GM18873 (cell line): ENCODE measurements at regions not wholly inside any gene's neighbourhood (a gene's known extent, or its start where the extent isn't known, plus 50 kb on each side); places are given as distances from the start of the nearest gene placed in this dataset.

Experiments used
- ATAC-seq: cut with Tn5 transposase; IDR thresholded peaks from one replicate; pipeline ENCODE4 v1.9.1; 2021; ENCODE audit warnings: mild to moderate bottlenecking, moderate library complexity, moderate number of reproducible peaks; ENCODE audit not compliant: unreplicated experiment, low FRiP score

DNA sequence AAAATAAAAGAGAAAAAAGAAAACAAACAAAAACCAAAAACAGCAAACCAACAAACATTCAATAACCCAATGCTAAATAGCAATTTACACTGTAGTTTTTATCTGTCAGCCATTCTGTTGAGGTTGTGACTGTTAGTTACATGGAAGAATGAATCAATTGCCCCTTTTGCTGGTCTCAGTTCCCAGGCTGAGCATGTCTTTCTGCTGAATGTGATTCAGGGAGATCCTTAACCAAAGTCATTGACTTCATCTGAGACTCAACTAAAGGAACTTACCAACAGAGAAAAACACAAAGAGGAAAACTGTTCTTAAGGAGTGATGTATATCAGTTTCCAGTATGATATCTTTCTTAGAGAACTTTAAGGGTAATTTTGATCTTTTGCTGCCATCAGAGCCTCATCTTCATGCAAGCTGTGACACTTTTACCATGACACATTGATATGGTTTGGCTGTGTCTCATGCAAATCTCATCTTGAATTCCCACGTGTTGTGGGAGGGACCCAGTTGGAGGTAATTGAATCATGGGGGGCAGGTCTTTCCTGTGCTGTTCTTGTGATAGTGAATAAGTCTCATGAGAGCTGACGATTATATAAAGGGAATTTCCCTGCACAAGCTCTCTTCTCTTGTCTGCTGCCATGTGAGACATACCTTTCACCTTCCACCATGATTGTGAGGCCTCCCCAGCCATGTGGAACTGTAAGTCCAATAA is 469.8 kb downstream of the KIF20B start:
- ATAC-seq, result no peak

DNA sequence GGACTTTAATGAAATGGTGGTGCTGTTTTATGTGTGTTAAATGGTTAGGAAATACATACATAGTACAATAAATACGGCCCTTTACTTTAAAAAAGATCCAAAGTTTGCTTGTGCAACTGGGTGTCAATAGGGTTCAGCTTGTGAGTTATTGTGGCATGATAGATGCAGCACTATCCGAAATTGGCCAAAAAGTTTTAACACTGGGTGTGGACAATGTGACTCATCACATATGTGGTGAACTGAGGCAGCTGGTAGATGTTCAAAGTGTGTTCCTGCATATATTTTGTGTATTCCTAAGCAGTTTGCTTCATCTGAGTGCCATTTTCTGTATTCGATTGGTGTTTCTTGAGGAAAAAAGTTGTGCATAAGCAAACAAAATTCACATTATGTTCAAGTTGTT is 473.1 kb downstream of the KIF20B start:
- no peak for ATAC-seq

DNA sequence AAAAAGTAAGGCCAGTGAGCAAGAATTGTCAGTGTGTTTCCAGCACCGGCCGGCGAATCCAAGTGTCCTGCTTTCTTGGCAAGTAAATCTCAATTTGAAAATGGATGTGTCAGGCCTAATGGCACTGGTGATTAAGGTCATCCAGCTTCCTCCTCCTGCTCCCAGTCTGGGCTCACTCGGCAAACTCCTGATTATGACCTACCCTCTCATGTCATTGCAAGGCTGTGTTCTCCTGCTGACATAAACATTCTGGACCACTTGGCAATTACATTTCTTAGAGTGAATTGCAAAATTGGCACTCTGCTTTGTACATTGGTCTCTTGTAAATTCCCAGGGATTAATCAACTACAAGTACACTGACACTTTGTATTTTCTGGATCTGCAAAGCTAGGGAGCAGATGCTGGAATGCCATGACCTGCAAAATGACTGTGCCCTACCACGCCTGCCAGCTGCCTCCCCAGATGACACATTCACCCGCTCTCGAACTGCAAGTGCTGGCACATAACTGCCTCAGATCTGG is 473.8 kb downstream of the KIF20B start:
- no peak for ATAC-seq

DNA sequence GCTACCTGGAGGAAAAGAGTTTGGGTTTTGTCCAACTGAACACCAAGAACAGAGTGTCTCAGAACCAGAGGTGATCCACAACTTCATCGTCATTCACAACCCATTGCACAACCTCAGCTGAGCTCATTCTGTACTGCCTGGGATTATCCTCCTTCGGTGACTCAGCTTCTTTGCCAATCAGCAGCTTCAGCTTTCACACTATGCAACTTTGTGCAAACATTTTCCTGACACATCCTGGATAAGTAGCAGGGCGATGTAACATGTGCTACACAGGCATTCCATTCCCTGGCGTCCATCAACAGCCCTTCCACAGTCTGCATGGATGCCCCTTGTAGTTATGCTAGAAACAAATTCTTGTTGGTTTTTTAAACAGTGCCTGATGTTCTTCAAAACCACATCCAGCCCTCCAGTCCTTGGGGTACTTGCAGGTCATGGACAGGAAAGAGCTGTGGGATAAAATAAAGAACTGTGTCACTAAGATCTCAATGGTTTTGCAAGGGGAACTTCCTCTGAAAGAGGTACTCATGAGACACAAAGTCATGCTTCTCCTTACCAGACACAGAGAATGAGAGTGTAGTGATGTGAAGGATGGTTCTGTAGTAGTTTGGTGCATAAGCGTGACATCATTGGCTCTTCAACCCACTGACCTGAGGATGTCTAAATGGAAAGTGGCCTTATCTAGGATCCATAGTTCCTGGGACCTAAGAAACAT is 478.5 kb downstream of the KIF20B start:
- ATAC-seq, result no peak

DNA sequence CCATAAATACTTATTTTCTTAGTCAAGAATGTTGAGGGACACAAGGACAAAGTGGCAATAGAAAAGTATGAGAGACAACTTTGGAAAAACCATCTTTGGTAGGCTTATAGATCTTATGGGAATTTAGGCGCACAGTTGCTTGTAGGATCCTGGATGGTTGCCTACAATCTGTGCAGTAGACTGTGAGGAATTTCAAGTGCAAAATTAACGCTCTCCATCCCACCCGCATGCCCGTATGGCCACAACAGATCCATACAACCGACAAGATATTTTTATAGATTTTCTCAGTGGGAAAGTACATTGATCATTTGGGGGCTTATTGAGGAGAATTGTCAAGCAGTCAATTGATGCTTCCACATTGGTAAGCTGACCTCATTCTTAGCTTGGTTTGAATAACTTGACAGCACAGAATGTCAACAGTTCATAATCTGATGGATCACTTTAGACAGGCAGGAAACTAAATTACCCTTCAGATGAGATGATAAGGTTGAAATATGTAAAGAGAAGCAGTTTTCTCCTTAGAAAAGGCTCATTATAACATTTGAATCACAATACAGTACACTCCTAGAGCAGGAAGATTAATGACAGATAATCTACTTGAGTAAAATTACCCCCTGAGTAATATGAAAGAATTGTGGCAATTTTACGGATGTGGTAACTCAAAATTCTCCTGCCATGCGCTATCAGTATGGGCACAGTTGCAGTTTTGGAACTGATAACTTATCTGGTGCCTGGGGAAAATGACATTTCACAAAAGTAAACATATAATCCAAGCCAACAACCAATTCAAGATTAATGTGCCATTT is 479.7 kb downstream of the KIF20B start:
- ATAC-seq, result no peak

DNA sequence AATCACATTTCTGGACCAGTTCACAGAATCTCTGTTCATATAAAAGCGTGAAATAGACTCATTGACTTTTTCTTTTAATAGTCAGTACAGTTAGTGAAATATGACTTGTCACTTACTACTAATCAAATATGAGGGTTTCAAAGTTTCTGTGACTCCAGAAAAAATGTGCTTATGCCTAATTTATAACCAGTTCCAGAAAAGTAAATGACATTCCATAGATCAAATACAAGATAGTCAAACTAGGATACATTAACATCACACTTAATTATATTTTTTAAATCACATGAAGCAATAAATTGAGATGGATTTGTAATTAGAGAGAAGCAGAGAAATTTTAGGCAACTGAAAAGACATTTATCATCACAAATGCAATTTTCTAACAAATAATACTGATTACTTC is 491.4 kb downstream of the KIF20B start:
- no peak for ATAC-seq

DNA sequence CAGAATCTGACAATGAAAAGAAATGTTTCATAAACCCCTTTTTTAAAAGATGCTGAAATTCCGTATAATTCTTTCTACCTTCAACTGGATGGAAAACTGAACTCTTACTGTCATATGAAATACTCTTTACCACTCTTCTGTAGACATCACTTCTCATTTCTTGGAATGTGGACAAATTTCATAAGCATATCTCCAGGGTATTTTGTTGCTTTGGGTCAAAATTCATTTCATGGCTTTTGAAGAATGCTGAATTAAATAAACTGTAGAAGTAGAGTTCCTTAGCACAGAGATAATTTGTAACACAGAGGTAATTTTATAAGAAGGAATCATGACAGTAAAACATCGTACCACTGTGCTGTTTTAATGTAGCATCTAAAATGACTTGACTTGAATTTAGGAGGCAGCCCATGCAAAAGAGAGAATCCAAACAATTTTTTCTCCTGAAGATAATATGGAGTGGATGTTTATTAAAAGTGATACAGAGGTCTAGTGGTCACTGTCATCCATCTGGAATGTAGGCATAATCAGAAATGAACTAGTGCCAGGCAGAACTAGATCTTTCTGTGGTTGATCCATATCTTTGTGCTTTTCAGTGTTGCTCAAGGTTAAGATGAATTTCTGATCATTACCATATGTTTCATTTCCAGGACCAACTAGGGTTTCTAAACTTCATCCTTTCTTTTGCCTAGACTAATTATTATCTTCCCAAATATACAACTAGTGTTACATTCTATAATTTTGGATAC is 492.0 kb downstream of the KIF20B start:
- no peak for ATAC-seq

DNA sequence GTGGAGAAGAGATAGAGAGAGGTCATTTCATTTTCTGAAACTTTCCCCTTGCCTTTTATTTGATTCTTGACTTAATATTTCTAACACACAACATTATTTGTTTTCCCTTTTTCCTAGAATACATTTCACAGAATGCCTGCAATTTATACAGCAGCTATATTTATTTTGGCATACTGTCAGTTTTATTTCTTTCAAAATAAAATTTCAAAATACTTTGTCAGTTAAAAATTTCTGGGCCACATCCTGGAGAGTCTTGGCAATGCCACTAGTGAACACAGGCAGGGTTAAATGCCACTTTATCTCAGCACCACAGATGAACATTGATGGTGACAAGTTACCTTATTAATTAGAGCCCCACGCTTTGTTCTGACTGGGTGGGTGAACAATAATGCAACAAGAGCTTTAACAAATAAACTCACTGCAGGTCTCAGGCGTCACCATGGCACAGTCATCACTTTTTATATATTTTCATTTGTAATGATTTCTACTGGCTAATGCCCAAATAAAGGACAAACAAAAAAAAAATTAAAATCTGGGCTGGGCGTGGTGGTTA is 494.0 kb downstream of the KIF20B start:
- no peak for ATAC-seq

DNA sequence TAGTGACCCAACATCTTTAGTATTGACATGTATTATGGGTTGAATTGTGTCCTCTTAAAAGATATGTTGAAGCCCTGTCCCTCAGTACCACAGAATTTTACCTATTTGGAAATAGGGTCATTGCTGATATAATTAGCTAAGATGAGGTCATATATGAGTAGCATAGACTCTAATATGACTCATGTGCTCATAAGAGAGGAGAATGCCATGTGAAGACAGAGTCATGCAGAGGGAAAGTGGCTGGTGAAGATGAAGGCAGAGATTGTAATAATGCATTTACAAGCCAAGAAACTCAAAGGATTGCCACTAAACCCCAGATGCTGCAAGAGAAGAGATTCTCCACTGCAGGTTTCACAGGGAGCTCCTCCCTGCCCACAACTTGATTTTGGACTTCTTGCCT is 496.4 kb downstream of the KIF20B start:
- ATAC-seq, result no peak

DNA sequence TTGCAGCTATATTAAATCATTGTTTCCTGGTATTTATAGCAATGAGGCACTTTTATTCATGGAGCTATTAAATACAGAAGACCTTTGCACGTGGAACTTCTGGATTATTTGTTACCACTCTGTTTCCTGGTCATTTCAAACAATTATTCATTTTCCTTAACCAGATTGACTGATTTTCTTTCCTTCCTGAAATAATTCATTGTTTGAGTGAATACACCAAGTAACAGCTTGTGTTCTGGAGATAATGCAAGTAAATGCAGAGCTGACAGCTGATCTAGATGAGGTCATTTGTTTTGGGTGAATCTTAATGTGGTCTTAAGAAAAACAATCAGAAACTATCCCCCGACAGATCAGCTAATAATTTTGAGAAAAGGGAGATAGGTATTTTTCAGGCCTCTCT is 497.7 kb downstream of the KIF20B start:
- ATAC-seq, result no peak

DNA sequence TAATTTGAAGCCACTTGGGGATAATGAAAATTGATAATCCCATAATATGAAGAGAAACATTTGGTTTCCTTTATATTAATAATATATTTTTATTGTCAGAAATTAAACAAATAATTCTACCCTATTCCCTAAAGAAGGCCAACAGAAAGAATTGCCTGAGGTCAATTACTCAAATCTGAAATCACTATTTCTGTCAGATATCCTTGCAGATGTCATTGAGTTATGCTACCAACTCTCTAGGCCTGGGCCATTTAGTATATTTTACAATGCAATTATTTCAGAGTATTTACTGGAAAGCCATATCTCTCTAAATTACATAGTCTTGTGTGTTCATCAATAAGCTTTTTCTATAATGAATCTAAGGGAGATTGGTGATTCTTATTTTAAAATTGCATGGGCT is 498.1 kb downstream of the KIF20B start:
- ATAC-seq, result no peak

DNA sequence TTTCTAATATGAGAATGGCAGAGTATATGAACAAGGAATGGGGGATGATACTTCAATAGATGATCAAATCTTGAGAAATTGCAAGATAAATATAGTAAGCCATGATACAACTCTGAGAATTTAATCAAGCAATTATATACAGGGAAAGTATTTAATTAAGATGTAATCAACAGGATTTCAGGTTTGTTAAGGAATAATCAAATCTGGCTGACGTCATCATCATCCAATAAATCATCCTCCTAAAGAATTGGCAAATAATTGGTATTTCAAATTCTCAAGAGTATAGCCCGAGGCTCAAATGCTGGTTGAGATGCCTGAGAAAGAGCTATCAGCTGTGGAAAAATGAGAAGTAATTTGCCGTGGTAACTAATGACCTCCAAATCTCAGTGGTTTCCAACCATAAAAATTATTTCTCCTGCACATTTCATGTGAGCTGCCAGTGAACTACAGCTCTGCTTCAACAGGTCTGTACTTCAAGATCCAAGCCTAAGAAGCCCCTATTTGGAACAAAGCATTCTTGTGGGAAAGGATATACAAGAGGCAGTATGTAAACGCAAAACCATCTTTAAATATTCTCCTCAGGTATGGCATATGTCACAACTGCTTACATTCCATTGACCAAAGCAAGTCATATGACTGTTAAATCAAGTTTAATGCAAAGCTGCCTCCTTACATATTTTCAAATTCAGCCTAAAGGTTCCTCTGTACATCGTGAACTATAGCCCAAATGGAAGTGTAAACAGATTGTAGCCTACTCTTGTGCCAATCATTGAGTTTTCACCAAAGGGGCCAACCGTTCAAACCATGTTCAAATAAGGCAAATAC is 503.0 kb downstream of the KIF20B start:
- ATAC-seq, result no peak

DNA sequence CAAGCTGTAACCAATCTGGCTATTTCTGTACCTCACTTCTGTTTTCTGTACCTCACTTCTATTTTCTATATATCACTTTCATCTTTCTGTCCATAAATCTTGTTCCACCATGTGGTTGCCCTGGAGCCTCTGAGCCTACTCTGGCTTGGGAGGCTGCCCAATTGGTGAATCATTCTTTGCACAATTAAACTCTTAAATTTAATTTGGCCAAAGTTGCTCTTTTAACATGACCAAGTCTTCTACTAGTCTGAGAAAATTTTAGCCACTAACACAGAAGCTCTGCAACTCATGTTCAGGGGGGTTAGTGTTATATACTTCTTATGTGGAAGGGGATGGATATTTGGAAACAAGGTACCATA is 503.5 kb downstream of the KIF20B start:
- ATAC-seq, result no peak

DNA sequence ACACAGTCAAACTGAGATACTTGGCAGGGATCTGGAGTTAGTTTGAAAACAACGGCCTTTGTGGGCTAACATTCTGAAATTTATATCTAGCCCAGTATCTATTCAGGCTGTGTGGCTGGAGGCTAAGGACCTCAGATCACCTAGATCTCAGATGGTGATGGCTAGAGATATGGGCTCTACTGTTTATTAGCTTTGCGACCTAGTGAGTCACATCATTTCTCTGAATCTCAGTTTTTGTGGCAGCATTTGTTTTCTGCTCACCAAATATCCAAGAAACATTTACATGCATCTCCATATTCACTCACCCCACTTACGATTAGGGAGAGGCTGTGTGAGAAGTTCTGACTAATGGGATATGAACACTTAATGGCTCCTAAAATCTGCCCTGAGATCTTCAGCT is 503.9 kb downstream of the KIF20B start:
- no peak for ATAC-seq

DNA sequence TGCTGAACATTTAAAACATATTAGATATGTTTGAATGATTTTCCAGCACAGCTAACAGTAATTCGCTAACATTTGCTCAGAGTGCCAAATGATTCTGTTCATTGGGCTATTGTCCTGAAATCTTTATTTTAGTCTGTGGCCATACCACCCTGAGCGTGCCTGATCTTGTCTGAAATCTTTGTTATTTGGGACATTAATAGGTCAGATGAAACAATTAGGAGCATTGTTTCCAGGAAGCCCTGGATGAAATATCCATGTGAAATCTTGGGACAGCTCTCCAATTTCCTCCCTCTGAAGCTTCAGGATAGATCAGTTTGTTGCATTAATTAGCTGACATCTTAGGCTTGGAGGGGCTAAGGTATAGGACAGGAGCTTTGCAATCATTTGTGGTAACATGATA is 512.0 kb downstream of the KIF20B start:
- ATAC-seq, result no peak

DNA sequence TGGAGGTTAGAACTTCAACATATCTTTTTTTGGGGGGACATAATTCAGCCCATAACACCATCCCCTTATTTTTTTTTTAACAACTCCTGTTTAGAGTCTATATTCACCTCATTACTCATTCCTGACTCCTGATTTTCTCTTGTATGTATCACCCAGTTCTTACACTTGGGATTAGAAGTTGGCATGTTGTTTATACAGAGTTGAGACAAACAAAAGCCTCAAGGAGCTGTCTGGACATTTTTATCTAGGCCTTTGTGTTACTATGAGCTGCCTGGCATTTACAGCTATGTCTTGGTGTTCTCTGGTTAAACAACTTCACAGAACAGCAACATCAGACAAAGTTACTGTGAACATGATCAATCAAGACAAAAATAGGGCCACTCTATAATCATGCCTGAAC is 517.5 kb downstream of the KIF20B start:
- no peak for ATAC-seq

DNA sequence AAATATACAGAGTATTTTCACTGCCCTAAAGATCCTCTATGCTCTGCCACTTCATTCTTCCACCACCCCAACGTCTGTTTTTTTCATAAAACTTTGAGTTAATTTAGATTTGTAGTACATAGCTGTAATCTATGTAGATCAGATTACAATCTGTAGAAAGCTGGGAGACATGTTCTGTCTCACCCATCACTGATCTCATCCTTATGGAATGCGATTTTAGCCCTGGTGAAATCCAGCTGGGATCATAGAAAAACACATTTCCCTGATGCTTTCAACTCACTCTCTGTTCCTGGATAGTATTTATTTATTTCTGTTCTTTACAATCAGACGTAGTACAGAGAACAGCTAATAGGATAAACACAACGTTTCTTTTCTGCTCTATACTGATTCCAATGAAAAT is 521.0 kb downstream of the KIF20B start:
- no peak for ATAC-seq

DNA sequence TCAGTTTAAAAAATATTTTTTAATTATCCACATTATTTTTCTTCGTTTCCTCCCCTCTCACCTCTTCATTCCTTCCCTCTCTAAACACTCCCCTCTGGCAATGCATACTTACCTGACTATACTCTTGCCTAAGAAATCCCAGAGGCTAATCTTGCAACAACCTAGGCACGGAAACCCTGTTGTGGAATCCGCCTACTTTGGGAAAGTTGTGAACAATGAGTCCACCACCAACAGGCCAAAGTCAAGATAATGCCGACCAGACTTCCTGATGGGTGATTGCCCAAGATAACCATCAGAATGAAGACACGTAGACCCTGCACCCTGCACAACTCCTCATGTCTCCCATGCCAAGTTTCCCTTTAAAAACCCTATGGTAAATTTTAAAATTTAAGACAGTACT is 521.5 kb downstream of the KIF20B start:
- no peak for ATAC-seq

DNA sequence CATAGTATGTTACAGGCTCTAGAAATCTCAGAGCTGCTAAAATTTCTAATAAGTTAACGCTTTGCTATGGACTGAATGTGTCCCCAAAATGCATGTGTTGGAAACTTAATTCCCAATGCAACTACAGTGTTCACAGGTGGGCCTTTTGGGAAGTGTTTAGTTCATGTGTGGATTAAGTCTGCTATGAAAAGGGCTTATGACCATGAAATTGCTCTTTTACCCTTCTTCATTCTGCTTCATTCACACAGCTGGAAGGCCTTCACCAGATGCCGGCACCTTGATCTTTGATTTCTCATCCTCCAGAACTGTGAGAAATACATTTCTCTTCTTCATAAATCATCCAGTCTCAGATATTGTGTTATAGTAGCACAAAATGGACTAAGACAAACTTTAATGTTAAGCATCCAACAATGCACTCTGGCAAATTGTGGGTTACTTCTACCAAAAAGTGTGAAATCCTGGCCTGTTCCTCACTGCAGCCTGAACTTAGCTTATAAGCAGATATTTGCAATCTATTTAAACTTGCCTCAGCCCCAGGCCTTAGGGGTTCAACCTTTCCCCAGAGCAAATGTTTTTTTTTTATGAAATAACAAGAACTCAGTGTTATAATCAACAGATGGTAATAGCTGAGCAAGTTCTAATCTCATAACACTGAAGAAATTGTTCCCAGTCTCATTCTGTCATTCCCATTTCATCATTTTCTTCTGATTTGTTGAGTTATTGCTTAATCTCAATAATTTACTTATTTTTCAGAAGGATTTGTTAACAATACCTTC is 523.6 kb downstream of the KIF20B start:
- no peak for ATAC-seq
